Skin of body (tissue), 1 donor: ENCODE measurements at regions not wholly inside any gene's neighbourhood (a gene's known extent, or its start where the extent isn't known, plus 50 kb on each side); places are given as distances from the start of the nearest gene placed in this dataset.
"Not testable (repeated sequence)": the region's sequence is repeated elsewhere in the genome, so short reads cannot be mapped to it uniquely, and the experiment has no call there.

ENCODE experiments used
- DNase-seq: peaks from one replicate; lab custom pipeline; 2025; lab: John Stamatoyannopoulos, UW

GRCh38 chrX:99415470-99415869 is 994.6 kb downstream of the PCDH19 start:
- no peak for DNase-seq

GRCh38 chrX:99413317-99413716 is 996.8 kb downstream of the PCDH19 start:
- DNase-seq = no peak

- DNase-seq = no peak
Measured at GRCh38 chrX:99398545-99398944, 1011.5 kb downstream of the PCDH19 start.

GRCh38 chrX:99397879-99398278 is 1012.2 kb downstream of the PCDH19 start:
- DNase-seq = no peak

GRCh38 chrX:99394456-99394855 is 1015.6 kb downstream of the PCDH19 start:
- no peak for DNase-seq

GRCh38 chrX:99384594-99385374 is 1025.3 kb downstream of the PCDH19 start:
- no peak for DNase-seq

- DNase-seq = no peak
Measured at GRCh38 chrX:99383786-99384185, 1026.3 kb downstream of the PCDH19 start.

GRCh38 chrX:99371976-99372595 is 1038.0 kb downstream of the PCDH19 start:
- DNase-seq = no peak

GRCh38 chrX:99353412-99353811 is 1056.7 kb downstream of the PCDH19 start:
- DNase-seq = no peak

GRCh38 chrX:99348256-99348655 is 1061.8 kb downstream of the PCDH19 start:
- DNase-seq = no peak

- DNase-seq = no peak
Measured at GRCh38 chrX:99308302-99308701, 1101.8 kb downstream of the PCDH19 start.

- DNase-seq = no peak
Measured at GRCh38 chrX:99305573-99305972, 1104.5 kb downstream of the PCDH19 start.

GRCh38 chrX:99301990-99302389 is 1108.1 kb downstream of the PCDH19 start:
- no peak for DNase-seq

- no peak for DNase-seq
Measured at GRCh38 chrX:99271641-99272040, 1138.4 kb downstream of the PCDH19 start.

GRCh38 chrX:99266255-99266654 is 1143.8 kb downstream of the PCDH19 start:
- no peak for DNase-seq

GRCh38 chrX:99248180-99248579 is 1161.9 kb downstream of the PCDH19 start:
- DNase-seq = no peak

- no peak for DNase-seq
Measured at GRCh38 chrX:99242001-99242400, 1168.1 kb downstream of the PCDH19 start.

- not testable (repeated sequence) for DNase-seq
Measured at GRCh38 chrX:99234384-99234783, 1175.7 kb downstream of the PCDH19 start.

GRCh38 chrX:99192421-99192820 is 1217.7 kb downstream of the PCDH19 start:
- DNase-seq = no peak

- no peak for DNase-seq
Measured at GRCh38 chrX:99184153-99184552, 1225.9 kb downstream of the PCDH19 start.

GRCh38 chrX:99172958-99173357 is 1237.1 kb downstream of the PCDH19 start:
- DNase-seq = no peak

GRCh38 chrX:99142745-99143144 is 1267.3 kb downstream of the PCDH19 start:
- DNase-seq = no peak

- DNase-seq = no peak
Measured at GRCh38 chrX:99137488-99137887, 1272.6 kb downstream of the PCDH19 start.
